ENCODE measurements at regions not wholly inside any gene's neighbourhood (a gene's known extent, or its start where the extent isn't known, plus 50 kb on each side); places are given as distances from the start of the nearest gene placed in this dataset.
"Not testable (repeated sequence)": the region's sequence is repeated elsewhere in the genome, so short reads cannot be mapped to it uniquely, and the experiment has no call there.

DNA sequence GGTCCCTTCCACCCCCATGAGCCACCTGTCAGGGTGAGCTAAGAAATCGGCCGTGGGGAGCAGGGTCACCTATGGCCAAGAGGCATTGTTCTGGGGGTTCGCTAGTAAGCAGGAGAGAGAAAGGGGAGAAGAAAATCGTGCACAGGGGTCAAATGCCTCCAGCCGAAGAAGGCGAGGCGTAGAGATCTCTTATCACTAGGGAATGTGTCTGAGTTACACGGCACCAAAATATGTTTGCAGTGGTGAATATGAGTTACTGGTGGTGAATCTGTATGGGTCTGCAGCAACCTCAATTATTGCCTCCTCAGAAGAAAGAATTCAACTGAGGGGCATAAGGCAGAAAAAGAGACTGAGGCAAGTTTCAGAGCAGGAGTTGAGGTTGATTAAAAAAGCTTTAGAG is 54.2 kb upstream of the RABGAP1L start:
- DNase-seq (ENCODE audit: low spot score) = no peak
- in situ Hi-C loops (cut with MboI; ENCODE audit: low pct_unique_long_range_greater_than_20kb, low sequenced_read_pairs, unreplicated experiment) = no loop called here
- TF ChIP-seq, protein P1, sequence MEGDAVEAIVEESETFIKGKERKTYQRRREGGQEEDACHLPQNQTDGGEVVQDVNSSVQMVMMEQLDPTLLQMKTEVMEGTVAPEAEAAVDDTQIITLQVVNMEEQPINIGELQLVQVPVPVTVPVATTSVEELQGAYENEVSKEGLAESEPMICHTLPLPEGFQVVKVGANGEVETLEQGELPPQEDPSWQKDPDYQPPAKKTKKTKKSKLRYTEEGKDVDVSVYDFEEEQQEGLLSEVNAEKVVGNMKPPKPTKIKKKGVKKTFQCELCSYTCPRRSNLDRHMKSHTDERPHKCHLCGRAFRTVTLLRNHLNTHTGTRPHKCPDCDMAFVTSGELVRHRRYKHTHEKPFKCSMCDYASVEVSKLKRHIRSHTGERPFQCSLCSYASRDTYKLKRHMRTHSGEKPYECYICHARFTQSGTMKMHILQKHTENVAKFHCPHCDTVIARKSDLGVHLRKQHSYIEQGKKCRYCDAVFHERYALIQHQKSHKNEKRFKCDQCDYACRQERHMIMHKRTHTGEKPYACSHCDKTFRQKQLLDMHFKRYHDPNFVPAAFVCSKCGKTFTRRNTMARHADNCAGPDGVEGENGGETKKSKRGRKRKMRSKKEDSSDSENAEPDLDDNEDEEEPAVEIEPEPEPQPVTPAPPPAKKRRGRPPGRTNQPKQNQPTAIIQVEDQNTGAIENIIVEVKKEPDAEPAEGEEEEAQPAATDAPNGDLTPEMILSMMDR (IDR thresholded peaks at IDR 0.05; ENCODE audit: extremely low read depth, insufficient read depth, missing control alignments) = no peak

DNA sequence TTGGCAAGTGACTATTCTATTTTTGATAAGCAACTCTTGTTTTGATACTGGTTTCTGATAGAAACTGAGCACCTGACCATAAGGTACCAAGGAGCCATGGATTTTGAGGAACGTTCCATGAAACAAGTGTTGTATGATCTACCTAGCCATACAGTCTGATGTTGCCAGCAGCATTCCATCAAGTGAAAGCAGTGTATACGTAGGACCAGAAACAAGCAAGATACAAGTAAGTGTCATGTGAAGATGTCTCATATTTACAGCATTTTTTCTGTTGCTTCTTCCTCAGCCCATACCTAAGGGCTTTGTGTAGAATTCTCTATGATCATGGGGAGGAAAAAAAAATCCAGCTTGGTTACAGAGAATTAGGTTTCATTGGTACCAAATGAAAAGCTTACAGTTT is 55.6 kb upstream of the RABGAP1L start:
- TF ChIP-seq, protein P1 (IDR thresholded peaks at IDR 0.05; ENCODE audit: extremely low read depth, insufficient read depth, missing control alignments) = no peak
- DNase-seq (ENCODE audit: low spot score) = no peak
- in situ Hi-C loops (cut with MboI; ENCODE audit: low pct_unique_long_range_greater_than_20kb, low sequenced_read_pairs, unreplicated experiment) = no loop called here

DNA sequence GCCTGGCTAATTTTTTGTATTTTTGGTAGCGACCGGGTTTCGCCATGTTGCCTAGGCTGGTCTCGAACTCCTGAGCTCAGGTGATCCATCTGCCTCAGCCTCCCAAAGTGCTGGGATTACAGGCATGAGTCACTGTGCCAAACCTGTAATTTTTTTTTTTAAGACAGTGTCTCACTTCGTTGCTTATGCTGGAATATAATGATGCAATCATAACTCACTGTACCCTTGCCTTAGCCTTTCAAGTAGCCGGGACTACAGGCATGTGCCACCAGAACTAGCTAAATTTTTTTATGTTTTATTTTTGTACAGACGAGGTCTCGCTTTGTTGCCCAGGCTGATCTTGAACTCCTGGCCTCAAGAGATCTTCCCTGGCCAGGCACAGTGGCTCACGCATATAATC is 57.3 kb upstream of the RABGAP1L start:
- in situ Hi-C loops (cut with MboI; ENCODE audit: low pct_unique_long_range_greater_than_20kb, low sequenced_read_pairs, unreplicated experiment); DNase-seq (ENCODE audit: low spot score): not testable (repeated sequence)

DNA sequence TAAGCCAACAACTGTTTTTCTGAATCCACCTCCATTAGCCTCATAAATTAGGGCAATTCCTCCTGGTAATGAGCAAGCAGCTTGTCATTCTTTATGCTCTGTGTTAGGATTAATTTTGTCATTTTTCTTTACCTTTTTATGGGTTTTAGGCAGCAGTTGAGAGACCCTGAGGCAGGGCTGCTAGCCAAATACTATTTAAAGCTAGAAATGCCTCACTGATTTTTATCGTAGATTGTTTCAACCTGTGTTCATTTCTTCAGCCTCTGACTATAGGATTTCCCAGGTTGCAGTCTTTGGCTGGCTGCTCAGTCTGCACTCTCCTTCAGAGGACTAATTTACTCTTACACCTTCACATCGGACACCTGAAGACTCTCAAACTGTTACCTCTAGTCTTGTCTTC is 61.9 kb upstream of the RABGAP1L start:
- in situ Hi-C loops (cut with MboI; ENCODE audit: low pct_unique_long_range_greater_than_20kb, low sequenced_read_pairs, unreplicated experiment) = loop anchor here (10.0 to 25.0 kb wide), 2 partner anchors 117 to 640 kb away; no protein-coding TSS in a partner anchor
- TF ChIP-seq, protein P1 (IDR thresholded peaks at IDR 0.05; ENCODE audit: extremely low read depth, insufficient read depth, missing control alignments) = no peak
- DNase-seq (ENCODE audit: low spot score) = no peak

DNA sequence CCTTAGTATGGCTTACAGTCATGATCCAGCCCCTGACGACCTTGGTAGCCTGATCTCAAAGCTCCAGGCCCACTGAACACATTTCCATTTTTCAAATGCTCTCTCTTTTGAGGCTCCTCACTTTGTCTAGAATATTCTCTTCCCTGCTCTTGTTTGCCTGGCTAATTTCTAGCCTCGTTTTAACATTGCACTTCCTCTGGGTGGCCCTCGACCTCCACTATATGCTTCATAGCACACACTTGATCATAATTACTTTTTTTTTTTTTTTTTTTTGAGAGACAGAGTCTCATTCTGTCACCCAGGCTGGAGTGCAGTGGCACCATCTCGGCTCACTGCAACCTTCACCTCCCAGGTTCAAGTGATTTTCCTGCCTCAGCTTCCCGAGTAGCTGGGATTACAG is 65.5 kb upstream of the RABGAP1L start:
- peak; percentile 59 for DNase-seq (ENCODE audit: low spot score)
- TF ChIP-seq, protein P1 (IDR thresholded peaks at IDR 0.05; ENCODE audit: extremely low read depth, insufficient read depth, missing control alignments) = peak; percentile 65
- in situ Hi-C loops (cut with MboI; ENCODE audit: low pct_unique_long_range_greater_than_20kb, low sequenced_read_pairs, unreplicated experiment) = loop anchor here (10.0 to 25.0 kb wide), 2 partner anchors 121 to 644 kb away; no protein-coding TSS in a partner anchor

DNA sequence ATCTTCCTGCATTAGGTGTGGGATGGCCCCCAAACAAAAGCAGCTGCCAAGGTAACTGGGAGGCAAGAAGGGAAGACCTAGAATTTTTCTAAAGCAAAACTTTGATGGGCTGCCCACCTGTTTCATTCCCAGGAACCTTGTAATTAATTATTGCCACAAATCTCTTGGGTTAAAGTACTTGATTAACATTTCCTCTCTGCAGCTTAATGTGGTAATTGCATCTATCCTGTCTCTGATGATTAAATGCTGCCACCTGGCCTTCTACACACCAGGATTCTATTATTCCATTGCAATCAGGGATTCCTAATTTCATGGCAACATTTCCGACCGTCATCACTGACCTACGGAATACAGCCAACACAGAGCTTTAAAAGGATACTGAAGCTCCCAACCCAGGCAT is 68.3 kb upstream of the RC3H1 start:
- TF ChIP-seq, protein P1 (IDR thresholded peaks at IDR 0.05; ENCODE audit: extremely low read depth, insufficient read depth, missing control alignments) = no peak
- in situ Hi-C loops (cut with MboI; ENCODE audit: low pct_unique_long_range_greater_than_20kb, low sequenced_read_pairs, unreplicated experiment) = loop anchor here (10.0 to 25.0 kb wide), 2 partner anchors 124 to 647 kb away; no protein-coding TSS in a partner anchor
- DNase-seq (ENCODE audit: low spot score) = no peak

DNA sequence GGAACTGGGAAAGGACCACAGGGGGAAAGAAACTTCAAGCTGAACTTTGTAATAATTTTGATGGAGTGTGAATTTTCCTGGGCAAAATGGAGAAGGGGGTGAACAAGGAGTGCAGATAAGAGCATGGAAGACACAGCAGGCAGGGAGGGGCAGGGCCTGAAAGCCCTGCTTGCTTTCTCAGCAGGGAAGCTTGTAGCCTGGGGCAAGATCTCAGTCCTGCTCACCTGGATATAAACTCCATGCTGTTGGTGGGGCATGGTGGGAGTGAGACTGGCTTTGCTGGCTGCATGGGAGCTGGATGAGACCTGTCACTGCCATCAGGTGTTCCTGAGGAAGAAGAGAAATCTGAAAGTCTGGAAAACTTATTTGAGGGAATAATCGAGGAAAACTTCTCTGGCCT is 58.7 kb upstream of the RC3H1 start:
- in situ Hi-C loops (cut with MboI; ENCODE audit: low pct_unique_long_range_greater_than_20kb, low sequenced_read_pairs, unreplicated experiment) = loop anchor here (25.0 kb wide), 1 partner anchor 656 kb away; no protein-coding TSS in a partner anchor
- DNase-seq (ENCODE audit: low spot score) = no peak
- TF ChIP-seq, protein P1 (IDR thresholded peaks at IDR 0.05; ENCODE audit: extremely low read depth, insufficient read depth, missing control alignments) = no peak

Data from GM13977 (cell line).